Right lobe of liver (tissue), 6 donors: ENCODE measurements at regions not wholly inside any gene's neighbourhood (a gene's known extent, or its start where the extent isn't known, plus 50 kb on each side); places are given as distances from the start of the nearest gene placed in this dataset.

Experiments used
- ATAC-seq, 4 donors: fragments of 200-7000 bp; cut with Tn5 transposase; one replicate each; pipeline ENCODE4 v1.9.1; 2020; ENCODE audit warnings: mild to moderate bottlenecking in 4 of 4, moderate library complexity in 4 of 4
- DNase-seq, 3 donors: peaks; one replicate each; pipeline ENCODE4 v3.0.0-alpha.2; 2020
- H3K27ac ChIP-seq, 3 donors: fragments of 200-600 bp; one replicate each; pipeline ENCODE4 v1.8.0; 2022
- H3K27me3 ChIP-seq, 2 donors: fragments of 200-600 bp; one replicate each; pipeline ENCODE4 v1.8.0; 2022
- H3K36me3 ChIP-seq, 4 donors: fragments of 200-600 bp; sonication (generic) in 1 of 4; one replicate each; pipeline versions ENCODE4 v1.5.1 to v1.8.0; 2017 to 2022; ENCODE audit warnings: control low read depth in 1 of 4
- H3K4me1 ChIP-seq, 4 donors: fragments of 200-600 bp; sonication (generic) in 1 of 4; one replicate each; pipeline versions ENCODE4 v1.5.1 to v1.8.0; 2017 to 2022; ENCODE audit warnings: control low read depth in 1 of 4
- H3K4me3 ChIP-seq, 3 donors: fragments of 200-600 bp; one replicate each; pipeline ENCODE4 v1.8.0; 2022
- H3K9me3 ChIP-seq, 4 donors: fragments of 200-600 bp; sonication (generic) in 1 of 4; one replicate each; pipeline versions ENCODE4 v1.5.1 to v1.8.0; 2017 to 2022; ENCODE audit warnings: control low read depth in 1 of 4
- CTCF ChIP-seq, 4 donors: fragments of 200-600 bp in 3 of 4; fragments of 450-650 bp in 1 of 4; IDR thresholded peaks; one replicate each; pipeline versions ENCODE4 v1.5.1 to v1.8.0; 2016 to 2022; ENCODE audit warnings: antibody characterized with exemption in 4 of 4, mild to moderate bottlenecking in 2 of 4
- POLR2A ChIP-seq: fragments of 450-650 bp; IDR thresholded peaks from one replicate; pipeline ENCODE4 v1.6.1; 2017; ENCODE audit warnings: antibody characterized with exemption, mild to moderate bottlenecking
- WGBS: methylation state at CpG from one replicate; pipeline ENCODE4 v1.1.6; 2018; ENCODE audit warnings: low coverage, low lambda C conversion rate; ENCODE audit not compliant: insufficient coverage; ENCODE audit errors: missing lambda C conversion rate; 5-methylcytosine and 5-hydroxymethylcytosine counted together
- intact Hi-C, 2 donors: fragments of 100-400 bp; cut with DNase I; formaldehyde crosslinking; loops; one replicate each; pipeline versions ENCODE4 v1.11.2 to v1.14.1; 2022
- donor health status: DM: no; HTN: yes; CAD: no.
- donor health status: DM: no; HTN: no; CAD: no.
- donor health status: DM: no; HTN: no; CAD: no.
- donor health status: DM: no; HTN: yes; CAD: no.
- donor health status: DM: no; HTN: yes; CAD: no.

- 88% methylated on average over 4 of the region's 8 CpGs for WGBS
- Histone ChIP-seq H3K9me3 (no peaks in the 10 kb centered on the region), H3K4me1 (no peaks in the 10 kb centered on the region), H3K27ac (no peak overlapping the region), H3K36me3 (no peaks in the 10 kb centered on the region), H3K4me3 (no peak overlapping the region), H3K27me3 (no peaks in the 10 kb centered on the region)
- TF ChIP-seq CTCF (IDR thresholded peaks at IDR 0.05) = no peak
- TF ChIP-seq POLR2A = no peak
- intact Hi-C loops = no loop called here
- no peak for DNase-seq
- no peak for ATAC-seq
These were observed 658.6 kb downstream of the AMY1C start for GRCh38 chr1:104408268-104408667.

- no peaks in the 10 kb centered on the region for H3K9me3 ChIP-seq
- ATAC-seq (no peak), DNase-seq (no peak)
- H3K27ac ChIP-seq = no peak overlapping the region
- WGBS = 70% methylated on average over 4 of the region's 4 CpGs
- TF ChIP-seq CTCF (IDR thresholded peaks at IDR 0.05) = no peak
- no peak for TF ChIP-seq POLR2A
- intact Hi-C loops = no loop called here
- no peaks in the 10 kb centered on the region for H3K4me1 ChIP-seq
- no peaks in the 10 kb centered on the region for H3K27me3 ChIP-seq
- H3K4me3 ChIP-seq = no peak overlapping the region
- H3K36me3 ChIP-seq = no peaks in the 10 kb centered on the region
These were observed 685.6 kb downstream of the AMY1C start for GRCh38 chr1:104435255-104435654.

GRCh38 chr1:104440011-104440410 is 690.3 kb downstream of the AMY1C start:
- DNase-seq (no peak), ATAC-seq (no peak)
- Histone ChIP-seq H3K9me3 (no peaks in the 10 kb centered on the region), H3K27ac (no peak overlapping the region), H3K27me3 (no peaks in the 10 kb centered on the region), H3K4me1 (no peaks in the 10 kb centered on the region), H3K4me3 (no peak overlapping the region), H3K36me3 (no peaks in the 10 kb centered on the region)
- intact Hi-C loops = no loop called here
- no peak for TF ChIP-seq CTCF (IDR thresholded peaks at IDR 0.05)
- WGBS = 43% methylated on average over 1 of the region's 1 CpG

GRCh38 chr1:104456724-104457123 is 707.0 kb downstream of the AMY1C start:
- no peaks in the 10 kb centered on the region for H3K9me3 ChIP-seq
- DNase-seq (no peak), ATAC-seq (no peak)
- no peaks in the 10 kb centered on the region for H3K4me1 ChIP-seq
- no peak overlapping the region for H3K4me3 ChIP-seq
- no peaks in the 10 kb centered on the region for H3K27me3 ChIP-seq
- intact Hi-C loops = no loop called here
- no peaks in the 10 kb centered on the region for H3K36me3 ChIP-seq
- 33% methylated on average over 1 of the region's 1 CpG for WGBS
- H3K27ac ChIP-seq = no peak overlapping the region
- TF ChIP-seq POLR2A (no peak), CTCF (IDR thresholded peaks at IDR 0.05) (no peak)

GRCh38 chr1:104459886-104460285 is 710.2 kb downstream of the AMY1C start:
- intact Hi-C loops = no loop called here

More at GRCh38 chr1:104459886-104460285, 710.2 kb downstream of the AMY1C start:
- DNase-seq (no peak), ATAC-seq (no peak)
- no peaks in the 10 kb centered on the region for H3K27me3 ChIP-seq
- H3K27ac ChIP-seq = no peak overlapping the region
- H3K9me3 ChIP-seq = no peaks in the 10 kb centered on the region
- H3K4me3 ChIP-seq = no peak overlapping the region
- no peak for TF ChIP-seq POLR2A
- no peak for TF ChIP-seq CTCF (IDR thresholded peaks at IDR 0.05)
- H3K36me3 ChIP-seq = no peaks in the 10 kb centered on the region
- 25% methylated on average over 1 of the region's 2 CpGs for WGBS
- H3K4me1 ChIP-seq = no peaks in the 10 kb centered on the region
